CD8-positive, alpha-beta memory T cell (primary cell): ENCODE measurements at regions not wholly inside any gene's neighbourhood (a gene's known extent, or its start where the extent isn't known, plus 50 kb on each side); places are given as distances from the start of the nearest gene placed in this dataset.
A peak's percentile ranks its signal among the peaks of the same experiment; 100 is the strongest.

ENCODE experiments used
- CTCF ChIA-PET: fragments of 350-600 bp; sonication (Branson Sonifier 250); formaldehyde crosslinking; loops from one replicate; lab custom pipeline; 2021; ENCODE audit warnings: antibody characterized with exemption; lab: Charles Lee
- POLR2A ChIA-PET: fragments of 350-600 bp; sonication (Branson Sonifier 250); formaldehyde crosslinking; loops from one replicate; lab custom pipeline; 2021; ENCODE audit warnings: antibody characterized with exemption; lab: Charles Lee
- DNase-seq, 5 donors: peaks; one replicate each; pipeline versions ENCODE4 v3.0.0 to v3.0.0-alpha.2; 2020 to 2022; ENCODE audit warnings: mixed read lengths in 1 of 5
- H3K27ac ChIP-seq: one replicate; pipeline ENCODE4 v1.7.0; 2013; ENCODE audit warnings: low read depth, mild to moderate bottlenecking, low read length, moderate library complexity
- H3K27me3 ChIP-seq: 2 replicates; pipeline ENCODE4 v1.7.0; 2013; ENCODE audit warnings: low read length, mild to moderate bottlenecking; ENCODE audit not compliant: insufficient read depth, poor library complexity, severe bottlenecking
- H3K36me3 ChIP-seq: 2 replicates; pipeline ENCODE4 v1.7.0; 2013; ENCODE audit warnings: mild to moderate bottlenecking, low read length, moderate library complexity; ENCODE audit not compliant: insufficient read depth
- H3K4me1 ChIP-seq: 2 replicates; pipeline ENCODE4 v1.7.0; 2013; ENCODE audit warnings: mild to moderate bottlenecking, low read length, moderate library complexity; ENCODE audit not compliant: insufficient read depth
- H3K4me3 ChIP-seq: 2 replicates; pipeline ENCODE4 v1.7.0; 2013; ENCODE audit warnings: mild to moderate bottlenecking, low read length
- H3K9me3 ChIP-seq: 2 replicates; pipeline ENCODE4 v1.7.0; 2013; ENCODE audit warnings: mild to moderate bottlenecking, low read length
- H3K27ac Mint-ChIP-seq, 8 donors: one replicate each; pipeline ENCODE4 v1.8.0; 2020 to 2021; ENCODE audit warnings: mixed read lengths in 8 of 8, mild to moderate bottlenecking in 6 of 8, inconsistent platforms in 3 of 8, moderate library complexity in 3 of 8
- H3K27me3 Mint-ChIP-seq, 2 donors: one replicate each; pipeline ENCODE4 v1.8.0; 2020 to 2021; ENCODE audit warnings: mixed read lengths in 2 of 2, mild to moderate bottlenecking in 1 of 2, moderate library complexity in 1 of 2
- H3K36me3 Mint-ChIP-seq, 3 donors: one replicate each; pipeline ENCODE4 v1.8.0; 2020 to 2021; ENCODE audit warnings: mixed read lengths in 3 of 3, inconsistent platforms in 1 of 3, mild to moderate bottlenecking in 1 of 3
- H3K4me1 Mint-ChIP-seq, 3 donors: one replicate each; pipeline ENCODE4 v1.8.0; 2020 to 2021; ENCODE audit warnings: mixed read lengths in 3 of 3, inconsistent platforms in 1 of 3, mild to moderate bottlenecking in 1 of 3
- H3K4me3 Mint-ChIP-seq, 7 donors: one replicate each; pipeline ENCODE4 v1.8.0; 2020 to 2021; ENCODE audit warnings: mixed read lengths in 7 of 7, mild to moderate bottlenecking in 6 of 7, moderate library complexity in 4 of 7, inconsistent platforms in 2 of 7
- H3K9me3 Mint-ChIP-seq, 5 donors: one replicate each; pipeline ENCODE4 v1.8.0; 2020 to 2022; ENCODE audit warnings: mixed read lengths in 5 of 5, mild to moderate bottlenecking in 3 of 5, moderate library complexity in 2 of 5, inconsistent platforms in 1 of 5

- no peaks in the 10 kb centered on the region for H3K4me1 Mint-ChIP-seq
These were observed 58.5 kb downstream of the NPY1R start for GRCh38 chr4:163273922-163274321.

DNA sequence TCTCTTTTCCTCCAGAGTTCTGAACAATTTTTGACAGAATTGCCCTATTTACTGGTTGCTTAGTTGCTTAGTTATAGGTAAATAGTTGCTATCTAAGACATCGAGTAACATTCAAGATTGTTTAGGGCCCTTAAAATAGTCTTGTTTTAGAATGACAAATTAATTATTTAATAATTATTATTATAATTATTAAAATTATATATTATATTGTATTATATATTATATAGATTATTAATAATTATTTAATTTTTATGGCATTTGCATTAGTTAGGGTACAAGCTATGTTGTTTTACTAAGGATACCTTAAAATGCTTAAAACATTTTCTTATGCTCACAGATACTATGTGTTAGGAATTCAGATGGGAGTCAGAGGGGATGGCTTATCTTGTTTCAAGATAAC is 59.2 kb downstream of the NPY1R start:
- Histone ChIP-seq H3K27ac (no peak overlapping the region), H3K4me1 (no peaks in the 10 kb centered on the region), H3K9me3 (no peaks in the 10 kb centered on the region), H3K27me3 (no peaks in the 10 kb centered on the region), H3K36me3 (no peaks in the 10 kb centered on the region), H3K4me3 (no peak overlapping the region)
- no peak for DNase-seq
- Mint-ChIP-seq H3K4me3 (no peak overlapping the region), H3K9me3 (peaks cover 0 to 1% (median 0%) of the 10 kb centered on the region in 5 donors), H3K27me3 (peaks cover 0 to 2% of the 10 kb centered on the region in 2 donors), H3K27ac (no peak overlapping the region), H3K4me1 (no peaks in the 10 kb centered on the region), H3K36me3 (no peaks in the 10 kb centered on the region)
- ChIA-PET POLR2A (no interaction called here), CTCF (no interaction called here)

More at GRCh38 chr4:163273922-163274321, 58.5 kb downstream of the NPY1R start:
- CTCF ChIA-PET, result no interaction called here
- no peak overlapping the region for H3K27ac ChIP-seq
- no peak overlapping the region for H3K4me3 Mint-ChIP-seq
- DNase-seq, result no peak
- H3K9me3 Mint-ChIP-seq, result peaks cover 0 to 1% (median 0%) of the 10 kb centered on the region in 5 donors
- no peaks in the 10 kb centered on the region for H3K27me3 ChIP-seq
- POLR2A ChIA-PET, result no interaction called here
- no peaks in the 10 kb centered on the region for H3K9me3 ChIP-seq
- H3K36me3 ChIP-seq, result no peaks in the 10 kb centered on the region
- H3K27ac Mint-ChIP-seq, result no peak overlapping the region
- H3K36me3 Mint-ChIP-seq, result no peaks in the 10 kb centered on the region
- H3K4me1 ChIP-seq, result no peaks in the 10 kb centered on the region
- no peak overlapping the region for H3K4me3 ChIP-seq
- peaks cover 0 to 2% of the 10 kb centered on the region in 2 donors for H3K27me3 Mint-ChIP-seq

DNA sequence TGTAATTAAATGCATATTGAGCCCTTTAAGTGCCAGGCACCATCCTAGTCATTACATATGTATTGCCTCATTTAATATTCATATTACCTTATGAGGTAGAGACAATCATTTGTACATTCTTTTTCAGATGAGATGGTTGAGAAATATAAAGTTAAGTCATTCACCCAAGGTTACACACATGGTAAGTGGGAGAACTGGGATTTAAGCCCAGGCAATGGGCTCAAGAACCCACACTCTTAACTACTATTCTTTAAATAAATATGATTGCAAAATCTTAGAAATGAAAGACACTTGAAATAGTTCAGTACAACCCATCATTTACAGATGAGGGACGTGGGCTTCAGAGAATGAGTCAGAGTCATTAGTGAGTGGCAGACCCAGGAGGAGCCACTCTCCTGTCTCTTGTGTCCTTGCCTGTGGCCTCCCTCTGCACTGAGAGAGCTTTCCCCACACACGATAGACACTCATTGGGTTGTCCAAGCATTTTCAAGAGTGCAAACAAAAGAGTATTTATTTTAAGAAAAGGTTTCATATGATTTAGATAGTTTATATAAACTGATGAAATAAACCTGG is 60.8 kb downstream of the NPY1R start:
- no peaks in the 10 kb centered on the region for H3K4me1 ChIP-seq
- no peaks in the 10 kb centered on the region for H3K27me3 ChIP-seq
- Mint-ChIP-seq H3K27ac (no peak overlapping the region), H3K9me3 (peaks cover 0 to 4% (median 0%) of the 10 kb centered on the region in 5 donors), H3K27me3 (no peaks in the 10 kb centered on the region), H3K4me1 (no peaks in the 10 kb centered on the region), H3K36me3 (no peaks in the 10 kb centered on the region), H3K4me3 (no peak overlapping the region)
- ChIA-PET CTCF (no interaction called here), POLR2A (no interaction called here)
- H3K4me3 ChIP-seq, result no peak overlapping the region
- H3K36me3 ChIP-seq, result no peaks in the 10 kb centered on the region
- H3K27ac ChIP-seq, result no peak overlapping the region
- DNase-seq, result no peak
- H3K9me3 ChIP-seq, result no peaks in the 10 kb centered on the region

GRCh38 chr4:163269869-163270268 is 62.5 kb downstream of the NPY1R start:
- Histone ChIP-seq H3K27me3 (no peaks in the 10 kb centered on the region), H3K4me1 (no peaks in the 10 kb centered on the region), H3K27ac (no peak overlapping the region), H3K36me3 (no peaks in the 10 kb centered on the region), H3K4me3 (no peak overlapping the region), H3K9me3 (no peaks in the 10 kb centered on the region)
- POLR2A ChIA-PET, result no interaction called here
- CTCF ChIA-PET, result no interaction called here
- DNase-seq, result no peak
- no peaks in the 10 kb centered on the region for H3K36me3 Mint-ChIP-seq
- H3K9me3 Mint-ChIP-seq, result peaks cover 0 to 2% (median 0%) of the 10 kb centered on the region in 5 donors
- H3K27me3 Mint-ChIP-seq, result peaks cover 0 to 2% of the 10 kb centered on the region in 2 donors
- no peak overlapping the region for H3K4me3 Mint-ChIP-seq
- H3K27ac Mint-ChIP-seq, result no peak overlapping the region
- no peaks in the 10 kb centered on the region for H3K4me1 Mint-ChIP-seq

- Histone ChIP-seq H3K4me1 (no peaks in the 10 kb centered on the region), H3K36me3 (no peaks in the 10 kb centered on the region), H3K27ac (no peak overlapping the region), H3K27me3 (no peaks in the 10 kb centered on the region), H3K4me3 (no peak overlapping the region), H3K9me3 (no peaks in the 10 kb centered on the region)
- Mint-ChIP-seq H3K36me3 (no peaks in the 10 kb centered on the region), H3K27ac (peak overlapping the region in 1 of 8 donors; percentile 6), H3K9me3 (peaks cover 0 to 2% (median 0%) of the 10 kb centered on the region in 5 donors), H3K4me3 (no peak overlapping the region), H3K27me3 (peaks cover 0 to 2% of the 10 kb centered on the region in 2 donors), H3K4me1 (no peaks in the 10 kb centered on the region)
- DNase-seq, result no peak
- POLR2A ChIA-PET, result no interaction called here
- CTCF ChIA-PET, result interaction anchor here (0.7 kb wide), 1 partner anchor 34 kb away, joined by 3 read pairs; no protein-coding TSS in a partner anchor
These were observed 63.2 kb downstream of the NPY1R start for GRCh38 chr4:163269166-163269565.

- ChIA-PET CTCF (no interaction called here), POLR2A (no interaction called here)
- no peak for DNase-seq
- no peak overlapping the region for H3K27ac ChIP-seq
- H3K27me3 ChIP-seq, result no peaks in the 10 kb centered on the region
- Mint-ChIP-seq H3K27me3 (peaks cover 2 to 3% of the 10 kb centered on the region in 2 donors), H3K4me1 (no peaks in the 10 kb centered on the region), H3K36me3 (no peaks in the 10 kb centered on the region), H3K27ac (no peak overlapping the region), H3K4me3 (no peak overlapping the region), H3K9me3 (peaks cover 0 to 2% (median 0%) of the 10 kb centered on the region in 5 donors)
- no peak overlapping the region for H3K4me3 ChIP-seq
- no peaks in the 10 kb centered on the region for H3K4me1 ChIP-seq
- no peaks in the 10 kb centered on the region for H3K36me3 ChIP-seq
- H3K9me3 ChIP-seq, result no peaks in the 10 kb centered on the region
These were observed 67.5 kb downstream of the NPY1R start for GRCh38 chr4:163264934-163265333.

DNA sequence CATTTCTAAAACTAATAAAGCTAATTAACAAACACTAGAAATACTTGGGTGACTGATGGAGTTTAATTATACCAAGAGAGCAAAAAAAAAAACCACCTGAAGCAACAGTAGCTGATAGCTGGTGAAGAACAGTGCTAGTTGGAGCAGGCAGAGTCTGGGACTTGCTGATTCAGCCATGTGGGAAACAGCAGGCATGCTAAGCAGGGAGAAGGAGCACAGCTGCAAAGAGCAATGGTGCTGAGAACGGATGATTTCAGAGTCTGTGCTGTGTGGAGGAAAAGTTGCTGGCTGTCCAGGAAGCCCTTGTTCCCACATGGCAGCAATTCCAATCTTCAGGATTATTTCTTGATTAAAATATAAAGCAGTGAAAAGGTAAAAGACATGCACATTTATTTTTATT is 68.8 kb downstream of the NPY1R start:
- Mint-ChIP-seq H3K36me3 (no peaks in the 10 kb centered on the region), H3K9me3 (peaks cover 0 to 2% (median 0%) of the 10 kb centered on the region in 5 donors), H3K4me1 (no peaks in the 10 kb centered on the region), H3K27ac (no peak overlapping the region), H3K27me3 (peaks cover 2 to 3% of the 10 kb centered on the region in 2 donors), H3K4me3 (no peak overlapping the region)
- DNase-seq, result no peak
- no peaks in the 10 kb centered on the region for H3K36me3 ChIP-seq
- no peaks in the 10 kb centered on the region for H3K9me3 ChIP-seq
- H3K27me3 ChIP-seq, result no peaks in the 10 kb centered on the region
- no peak overlapping the region for H3K4me3 ChIP-seq
- no peaks in the 10 kb centered on the region for H3K4me1 ChIP-seq
- ChIA-PET CTCF (no interaction called here), POLR2A (no interaction called here)
- no peak overlapping the region for H3K27ac ChIP-seq

DNA sequence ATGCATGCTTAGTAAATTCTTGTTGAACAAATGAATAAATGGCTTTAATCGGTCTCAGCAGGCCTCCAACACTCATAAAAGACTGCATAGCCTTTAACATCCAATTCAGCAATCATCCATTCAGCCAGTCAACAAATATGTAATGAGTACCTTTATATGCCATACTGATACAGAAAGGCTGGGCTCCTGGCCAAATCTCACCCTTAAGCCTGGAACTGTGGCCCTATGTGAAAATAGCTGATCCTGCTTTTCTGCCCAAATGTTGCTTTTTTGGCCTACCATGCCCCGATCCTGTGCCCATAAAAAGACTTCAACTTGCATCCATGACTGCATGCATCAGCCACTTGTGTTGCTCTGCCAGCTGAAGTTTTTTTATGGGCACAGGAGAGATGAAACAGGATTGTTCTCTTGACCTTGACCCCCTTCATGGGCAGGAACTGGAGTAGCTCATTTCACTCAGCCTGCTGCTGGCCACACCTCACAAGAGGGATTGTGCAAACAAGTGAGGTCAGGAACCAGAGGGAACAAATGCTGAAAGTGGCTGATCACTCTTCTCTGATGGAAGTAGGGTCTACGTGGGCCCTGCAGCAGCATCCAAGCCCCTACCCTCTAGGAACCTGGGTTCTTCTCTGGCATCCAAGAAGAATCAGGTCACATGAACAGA is 75.6 kb downstream of the NPY1R start:
- Mint-ChIP-seq H3K4me1 (no peaks in the 10 kb centered on the region), H3K36me3 (no peaks in the 10 kb centered on the region), H3K4me3 (no peak overlapping the region), H3K9me3 (no peaks in the 10 kb centered on the region), H3K27ac (no peak overlapping the region), H3K27me3 (no peaks in the 10 kb centered on the region)
- POLR2A ChIA-PET, result no interaction called here
- DNase-seq, result no peak
- H3K27me3 ChIP-seq, result peaks cover 3% of the 10 kb centered on the region
- H3K27ac ChIP-seq, result no peak overlapping the region
- CTCF ChIA-PET, result no interaction called here
- H3K4me1 ChIP-seq, result no peaks in the 10 kb centered on the region
- no peaks in the 10 kb centered on the region for H3K36me3 ChIP-seq
- no peaks in the 10 kb centered on the region for H3K9me3 ChIP-seq
- no peak overlapping the region for H3K4me3 ChIP-seq
